ENCODE measurements at regions not wholly inside any gene's neighbourhood (a gene's known extent, or its start where the extent isn't known, plus 50 kb on each side); places are given as distances from the start of the nearest gene placed in this dataset.

DNA sequence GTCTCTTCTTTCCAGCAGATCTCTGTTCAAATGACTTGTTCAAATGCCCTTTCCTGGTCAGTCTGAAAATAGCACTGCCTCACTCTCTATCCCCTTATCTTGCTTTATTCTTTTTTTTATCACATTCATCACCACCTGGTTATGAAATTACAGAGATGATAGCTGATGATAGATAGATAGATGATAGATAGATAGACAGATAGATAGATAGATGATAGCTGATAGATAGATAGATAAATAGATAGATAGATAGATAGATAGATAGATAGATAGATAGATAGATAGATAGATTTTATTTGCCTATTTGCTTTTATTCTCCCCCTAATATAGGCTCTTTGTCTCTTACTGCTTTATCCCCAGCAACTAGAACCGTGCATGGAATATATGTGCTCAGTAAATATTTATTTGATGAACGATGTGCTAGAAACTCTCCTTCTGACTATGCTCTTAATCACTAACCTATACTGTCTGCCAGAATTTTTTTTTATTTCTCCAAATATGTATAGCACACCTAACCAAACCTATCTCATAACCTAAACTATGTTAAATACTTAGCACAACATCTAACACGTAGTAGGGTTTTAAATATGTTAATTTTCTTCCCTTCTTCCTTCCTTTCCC is 372.8 kb upstream of the DUSP10 start:
- no peak overlapping the region for H3K4me3 ChIP-seq (ENCODE audit: low read depth, low read length)
- H3K9me3 ChIP-seq (ENCODE audit: control insufficient read depth, low read length): no peaks in the 10 kb centered on the region
- H3K9ac ChIP-seq: no peak overlapping the region
- H3K4me2 ChIP-seq (ENCODE audit: low read length): no peak overlapping the region
- H3K79me2 ChIP-seq: no peaks in the 10 kb centered on the region
- no peaks in the 10 kb centered on the region for H3K4me1 ChIP-seq
- H3K27ac ChIP-seq: no peak overlapping the region
- TF ChIP-seq, protein P1, sequence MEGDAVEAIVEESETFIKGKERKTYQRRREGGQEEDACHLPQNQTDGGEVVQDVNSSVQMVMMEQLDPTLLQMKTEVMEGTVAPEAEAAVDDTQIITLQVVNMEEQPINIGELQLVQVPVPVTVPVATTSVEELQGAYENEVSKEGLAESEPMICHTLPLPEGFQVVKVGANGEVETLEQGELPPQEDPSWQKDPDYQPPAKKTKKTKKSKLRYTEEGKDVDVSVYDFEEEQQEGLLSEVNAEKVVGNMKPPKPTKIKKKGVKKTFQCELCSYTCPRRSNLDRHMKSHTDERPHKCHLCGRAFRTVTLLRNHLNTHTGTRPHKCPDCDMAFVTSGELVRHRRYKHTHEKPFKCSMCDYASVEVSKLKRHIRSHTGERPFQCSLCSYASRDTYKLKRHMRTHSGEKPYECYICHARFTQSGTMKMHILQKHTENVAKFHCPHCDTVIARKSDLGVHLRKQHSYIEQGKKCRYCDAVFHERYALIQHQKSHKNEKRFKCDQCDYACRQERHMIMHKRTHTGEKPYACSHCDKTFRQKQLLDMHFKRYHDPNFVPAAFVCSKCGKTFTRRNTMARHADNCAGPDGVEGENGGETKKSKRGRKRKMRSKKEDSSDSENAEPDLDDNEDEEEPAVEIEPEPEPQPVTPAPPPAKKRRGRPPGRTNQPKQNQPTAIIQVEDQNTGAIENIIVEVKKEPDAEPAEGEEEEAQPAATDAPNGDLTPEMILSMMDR (IDR thresholded peaks at IDR 0.05): no peak
- H3K27me3 ChIP-seq (ENCODE audit: control insufficient read depth, insufficient read depth, low read length): no peaks in the 10 kb centered on the region
- H3K36me3 ChIP-seq (ENCODE audit: control insufficient read depth, insufficient read depth, low read length): no peaks in the 10 kb centered on the region
- no peak overlapping the region for H2AFZ ChIP-seq

DNA sequence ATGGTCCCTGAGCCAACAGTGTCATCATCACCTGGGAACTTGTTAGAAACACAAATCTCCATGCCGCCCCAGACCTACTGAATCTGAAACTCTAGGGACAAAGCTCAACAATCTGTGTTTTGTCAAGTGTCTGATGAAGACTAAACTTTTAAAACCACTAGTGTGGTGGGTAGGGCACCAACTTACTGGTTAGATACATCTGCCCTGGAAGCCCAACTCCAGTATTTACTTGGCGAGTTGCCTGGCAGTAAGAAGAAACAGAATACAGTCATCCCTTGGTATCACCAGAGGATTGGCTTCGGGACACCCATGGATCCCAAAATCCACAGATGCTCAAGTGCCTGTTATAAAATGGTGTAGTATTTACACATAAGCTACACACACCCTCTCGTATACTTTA is 367.9 kb upstream of the DUSP10 start:
- no peak overlapping the region for H3K4me2 ChIP-seq (ENCODE audit: low read length)
- H3K9me3 ChIP-seq (ENCODE audit: control insufficient read depth, low read length): no peaks in the 10 kb centered on the region
- no peaks in the 10 kb centered on the region for H3K27me3 ChIP-seq (ENCODE audit: control insufficient read depth, insufficient read depth, low read length)
- no peaks in the 10 kb centered on the region for H3K4me1 ChIP-seq
- no peak overlapping the region for H2AFZ ChIP-seq
- no peak overlapping the region for H3K27ac ChIP-seq
- H3K4me3 ChIP-seq (ENCODE audit: low read depth, low read length): no peak overlapping the region
- TF ChIP-seq, protein P1 (IDR thresholded peaks at IDR 0.05): no peak
- H3K36me3 ChIP-seq (ENCODE audit: control insufficient read depth, insufficient read depth, low read length): no peaks in the 10 kb centered on the region
- no peak overlapping the region for H3K9ac ChIP-seq
- no peaks in the 10 kb centered on the region for H3K79me2 ChIP-seq

DNA sequence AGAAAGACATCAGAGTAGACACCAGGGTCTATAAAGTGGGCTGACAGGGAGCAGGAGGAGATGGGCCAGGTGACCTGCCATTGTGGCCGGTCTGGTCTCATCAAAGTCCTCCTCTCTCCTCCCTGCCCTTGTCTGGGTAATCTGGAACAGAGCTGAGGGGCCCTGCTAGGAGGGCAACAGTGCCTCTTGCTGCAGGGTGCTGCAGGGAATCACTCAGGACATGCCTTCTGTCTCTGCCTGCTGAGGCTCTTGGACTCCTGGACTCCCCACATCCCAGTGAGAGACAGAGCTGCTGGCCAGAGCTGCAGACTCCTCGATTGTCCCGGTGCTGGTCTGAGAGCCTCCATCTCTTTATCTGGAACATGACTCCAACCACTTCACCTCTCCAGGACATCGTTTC is 366.1 kb upstream of the DUSP10 start:
- Histone ChIP-seq H3K9me3 (ENCODE audit: control insufficient read depth, low read length) (no peaks in the 10 kb centered on the region), H2AFZ (no peak overlapping the region), H3K36me3 (ENCODE audit: control insufficient read depth, insufficient read depth, low read length) (no peaks in the 10 kb centered on the region), H3K4me3 (ENCODE audit: low read depth, low read length) (no peak overlapping the region), H3K27ac (no peak overlapping the region), H3K4me1 (no peaks in the 10 kb centered on the region), H3K27me3 (ENCODE audit: control insufficient read depth, insufficient read depth, low read length) (no peaks in the 10 kb centered on the region), H3K4me2 (ENCODE audit: low read length) (no peak overlapping the region), H3K79me2 (no peaks in the 10 kb centered on the region), H3K9ac (no peak overlapping the region)
- TF ChIP-seq, protein P1 (IDR thresholded peaks at IDR 0.05): no peak

DNA sequence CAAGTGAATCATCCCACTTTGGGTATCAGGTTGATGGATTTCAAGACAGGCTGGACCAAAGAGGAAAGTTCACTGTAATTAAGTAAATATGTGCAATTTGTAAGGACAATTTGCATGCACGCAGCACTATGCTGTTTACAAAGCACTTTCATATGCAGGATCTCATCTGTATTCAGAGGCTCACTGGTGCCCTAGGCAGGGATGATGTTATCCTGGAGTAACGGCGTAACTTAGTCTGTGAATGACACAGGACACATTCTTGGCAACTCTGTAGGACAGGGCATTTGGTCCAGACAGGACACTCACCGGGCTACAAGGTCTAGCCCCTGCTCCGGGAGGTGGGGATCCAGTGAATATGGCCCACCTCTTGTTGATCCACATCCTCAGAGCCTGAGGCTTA is 365.4 kb upstream of the DUSP10 start:
- TF ChIP-seq, protein P1 (IDR thresholded peaks at IDR 0.05): no peak
- no peak overlapping the region for H2AFZ ChIP-seq

DNA sequence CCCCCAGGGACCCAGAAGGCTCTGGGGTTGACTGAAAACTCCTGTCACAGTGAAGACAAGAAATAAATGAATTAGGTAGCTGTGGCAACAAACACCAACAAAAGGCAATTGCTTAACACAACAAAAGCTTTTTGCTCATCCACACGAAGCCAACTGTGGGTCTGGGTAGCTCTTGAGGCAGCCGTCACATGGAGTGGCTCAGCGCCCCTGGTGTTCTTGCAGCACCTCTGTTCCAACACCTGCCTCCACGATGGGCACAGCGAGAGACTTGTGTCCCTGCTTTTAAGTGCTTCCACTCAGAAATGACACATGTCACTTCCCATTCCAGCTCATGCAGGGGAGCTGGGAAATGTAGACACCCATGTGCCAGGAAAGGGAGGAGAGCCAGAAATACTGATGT is 364.5 kb upstream of the DUSP10 start:
- H3K79me2 ChIP-seq: no peaks in the 10 kb centered on the region
- H3K4me2 ChIP-seq (ENCODE audit: low read length): no peak overlapping the region
- TF ChIP-seq, protein P1 (IDR thresholded peaks at IDR 0.05): no peak
- no peak overlapping the region for H3K9ac ChIP-seq
- no peaks in the 10 kb centered on the region for H3K36me3 ChIP-seq (ENCODE audit: control insufficient read depth, insufficient read depth, low read length)
- no peak overlapping the region for H3K27ac ChIP-seq
- no peak overlapping the region for H2AFZ ChIP-seq
- no peaks in the 10 kb centered on the region for H3K9me3 ChIP-seq (ENCODE audit: control insufficient read depth, low read length)
- H3K4me1 ChIP-seq: no peaks in the 10 kb centered on the region
- H3K27me3 ChIP-seq (ENCODE audit: control insufficient read depth, insufficient read depth, low read length): no peaks in the 10 kb centered on the region
- no peak overlapping the region for H3K4me3 ChIP-seq (ENCODE audit: low read depth, low read length)

More for the DNA sequence above, 365.4 kb upstream of the DUSP10 start:
- H3K36me3 ChIP-seq (ENCODE audit: control insufficient read depth, insufficient read depth, low read length): no peaks in the 10 kb centered on the region
- H3K9me3 ChIP-seq (ENCODE audit: control insufficient read depth, low read length): no peaks in the 10 kb centered on the region
- H3K4me2 ChIP-seq (ENCODE audit: low read length): no peak overlapping the region
- H3K27ac ChIP-seq: no peak overlapping the region
- no peak overlapping the region for H3K9ac ChIP-seq
- no peaks in the 10 kb centered on the region for H3K27me3 ChIP-seq (ENCODE audit: control insufficient read depth, insufficient read depth, low read length)
- H3K4me3 ChIP-seq (ENCODE audit: low read depth, low read length): no peak overlapping the region
- H3K79me2 ChIP-seq: no peaks in the 10 kb centered on the region
- no peaks in the 10 kb centered on the region for H3K4me1 ChIP-seq
